DOHH2 (cell line): ENCODE measurements at regions not wholly inside any gene's neighbourhood (a gene's known extent, or its start where the extent isn't known, plus 50 kb on each side); places are given as distances from the start of the nearest gene placed in this dataset.

Experiments used
- CTCF ChIP-seq: fragments of 200-600 bp; sonication (generic); IDR thresholded peaks from one replicate; pipeline ENCODE4 v1.5.1; 2014; ENCODE audit warnings: antibody characterized with exemption, mild to moderate bottlenecking, low read depth, low read length; ENCODE audit not compliant: poor library complexity, severe bottlenecking
- EZH2phosphoT487 ChIP-seq: fragments of 200-600 bp; sonication (generic); IDR thresholded peaks from 2 replicates; pipeline ENCODE4 v1.6.1; 2017; ENCODE audit warnings: borderline replicate concordance, mild to moderate bottlenecking, antibody characterized with exemption, low read length, moderate library complexity, mixed read lengths

GRCh38 chr14:55840821-55841220 is 260.8 kb downstream of the KTN1 start:
- no peak for TF ChIP-seq EZH2phosphoT487
- TF ChIP-seq CTCF = no peak
